Right cardiac atrium (tissue), 5 donors: ENCODE measurements at regions not wholly inside any gene's neighbourhood (a gene's known extent, or its start where the extent isn't known, plus 50 kb on each side); places are given as distances from the start of the nearest gene placed in this dataset.

ENCODE experiments used
- ATAC-seq, 2 donors: fragments of 200-7000 bp; cut with Tn5 transposase; one replicate each; pipeline versions ENCODE4 v1.8.0 to v1.9.1; 2020; ENCODE audit warnings: moderate library complexity in 2 of 2, mild to moderate bottlenecking in 1 of 2
- DNase-seq, 3 donors: peaks; one replicate each; pipeline ENCODE4 v3.0.0-alpha.2; 2020
- H3K27ac ChIP-seq: one replicate; pipeline ENCODE4 v1.5.1; 2013; ENCODE audit warnings: mild to moderate bottlenecking, low read length, control low read depth, moderate library complexity
- H3K27me3 ChIP-seq: one replicate; pipeline ENCODE4 v1.6.1; 2013; ENCODE audit not compliant: control insufficient read depth, insufficient read depth
- H3K4me1 ChIP-seq: one replicate; pipeline ENCODE4 v1.6.1; 2013; ENCODE audit warnings: low read length; ENCODE audit not compliant: control insufficient read depth, insufficient read depth
- H3K4me3 ChIP-seq: one replicate; pipeline ENCODE4 v1.5.1; 2013; ENCODE audit warnings: low read length, control low read depth
- H3K9me3 ChIP-seq: one replicate; pipeline ENCODE4 v1.6.1; 2013; ENCODE audit warnings: low read length; ENCODE audit not compliant: control insufficient read depth
- WGBS: extraction: QIAGEN DNeasy Blood & Tissue Kit; methylation state at CpG from one replicate; pipeline ENCODE4 v1.1.7; 2013; 5-methylcytosine and 5-hydroxymethylcytosine counted together
- intact Hi-C, 4 donors: fragments of 100-400 bp; cut with DNase I; formaldehyde crosslinking; loops; one replicate each; pipeline versions ENCODE4 v1.11.0 to v1.14.0; 2022 to 2023
- donor health status: healthy with polysubstance abuse.
- donor health status: DM: no; HTN: yes; CAD: no.
- donor health status: DM: no; HTN: no; CAD: no.
- donor health status: DM: no; HTN: yes; CAD: no; lungs with severe emphysema.
- donor health status: DM: yes; HTN: yes; CAD: no.

GRCh38 chr1:238485912-238486209 is 595.1 kb upstream of the ZP4 start:
- no peak for DNase-seq
- intact Hi-C loops = no loop called here
- Histone ChIP-seq H3K27me3 (no peaks in the 10 kb centered on the region), H3K4me1 (no peaks in the 10 kb centered on the region), H3K9me3 (no peaks in the 10 kb centered on the region), H3K27ac (no peak overlapping the region), H3K4me3 (no peak overlapping the region)
- ATAC-seq = no peak
- 72% methylated on average over 5 of the region's 5 CpGs for WGBS

DNA sequence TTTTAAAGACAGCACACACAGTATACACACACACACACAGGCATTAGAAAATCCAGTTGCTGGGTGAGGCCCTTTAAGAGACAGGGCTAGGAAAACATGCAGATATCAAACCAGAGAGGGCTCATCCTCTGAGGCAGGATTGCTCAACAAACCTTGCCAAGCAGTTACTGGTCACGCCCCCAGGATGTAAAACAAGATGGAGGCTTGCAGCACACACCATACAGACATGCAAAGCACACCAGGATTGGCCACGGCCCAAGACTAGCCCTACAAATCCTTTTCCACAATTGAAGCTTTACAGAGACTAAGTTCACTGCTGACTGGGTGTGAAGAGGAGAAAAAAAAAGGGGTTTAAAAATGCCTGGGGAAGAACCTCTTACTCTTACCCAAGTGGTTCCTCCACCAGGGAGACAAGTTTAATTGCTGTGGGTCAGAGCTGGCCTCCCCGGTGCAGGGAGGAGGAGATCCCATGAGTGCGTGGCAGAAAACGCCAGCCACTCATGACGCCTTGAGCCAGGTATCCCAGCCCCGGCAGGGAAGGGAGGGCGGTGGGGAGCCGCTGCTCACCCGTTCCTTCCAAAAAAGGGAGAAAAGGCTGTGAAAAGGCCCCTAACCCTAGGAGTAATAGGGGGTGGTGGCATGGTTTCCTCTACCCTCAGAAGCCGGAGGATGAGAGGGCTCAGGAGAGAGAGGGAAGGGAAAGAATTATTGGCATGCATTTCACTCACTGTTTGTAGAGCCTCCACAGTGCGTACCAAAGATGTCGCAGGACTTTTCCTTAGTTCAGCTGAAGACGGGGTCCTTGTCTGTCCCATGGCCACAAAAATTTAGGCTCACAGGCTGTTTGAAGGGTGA is 594.6 kb upstream of the ZP4 start:
- DNase-seq (no peak), ATAC-seq (no peak)
- 87% methylated on average over 14 of the region's 14 CpGs for whole genome bisulfite sequencing
- no peaks in the 10 kb centered on the region for H3K9me3 ChIP-seq
- intact Hi-C loops = no loop called here
- H3K27ac ChIP-seq = no peak overlapping the region
- H3K27me3 ChIP-seq = no peaks in the 10 kb centered on the region
- no peak overlapping the region for H3K4me3 ChIP-seq
- no peaks in the 10 kb centered on the region for H3K4me1 ChIP-seq

DNA sequence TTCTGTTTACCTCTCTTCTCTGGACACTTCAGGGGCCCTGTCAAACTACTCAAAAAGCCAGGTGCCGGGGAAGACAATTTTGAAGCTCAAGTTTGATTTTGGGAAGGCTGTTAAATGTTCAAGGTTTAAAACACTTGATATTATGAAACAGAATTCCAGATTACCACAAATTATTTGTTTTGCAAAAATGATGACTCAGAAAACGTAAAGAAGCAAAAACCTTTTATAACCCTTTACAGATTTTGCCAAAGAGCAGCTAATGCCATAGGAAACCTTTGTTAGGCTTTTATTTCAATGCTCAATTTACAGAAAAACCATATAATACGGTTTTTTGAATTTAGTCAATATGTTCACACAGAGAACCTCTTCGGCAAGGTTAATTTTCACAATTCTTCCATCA is 593.4 kb upstream of the ZP4 start:
- ATAC-seq (no peak), DNase-seq (no peak)
- intact Hi-C loops = no loop called here
- WGBS = 74% methylated on average over 4 of the region's 4 CpGs
- no peaks in the 10 kb centered on the region for H3K27me3 ChIP-seq
- no peaks in the 10 kb centered on the region for H3K9me3 ChIP-seq
- no peak overlapping the region for H3K4me3 ChIP-seq
- no peaks in the 10 kb centered on the region for H3K4me1 ChIP-seq
- no peak overlapping the region for H3K27ac ChIP-seq

DNA sequence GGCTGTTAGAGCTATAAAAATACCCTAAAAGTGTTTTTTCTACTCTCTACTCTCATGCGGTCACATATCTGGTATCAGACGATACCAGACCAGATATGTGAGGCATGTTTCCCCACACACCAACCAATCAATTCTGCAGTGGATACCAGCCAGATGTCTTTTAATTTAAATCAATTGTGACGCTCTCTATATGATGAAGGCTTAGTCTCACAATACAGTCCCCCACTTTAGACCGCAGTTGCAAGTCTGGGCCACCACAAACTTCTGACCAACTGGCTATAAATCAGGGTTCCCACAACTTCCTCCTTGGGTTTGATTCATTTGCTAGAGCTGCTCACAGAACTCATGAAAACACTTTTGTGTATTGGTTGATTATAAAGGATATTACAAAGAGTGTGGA is 586.1 kb upstream of the ZP4 start:
- no peak for DNase-seq
- Histone ChIP-seq H3K4me3 (no peak overlapping the region), H3K9me3 (no peaks in the 10 kb centered on the region), H3K4me1 (no peaks in the 10 kb centered on the region), H3K27me3 (no peaks in the 10 kb centered on the region), H3K27ac (no peak overlapping the region)
- 58% methylated on average over 4 of the region's 4 CpGs for WGBS
- intact Hi-C loops = no loop called here
- no peak for ATAC-seq

GRCh38 chr1:238475712-238476111 is 585.0 kb upstream of the ZP4 start:
- H3K4me1 ChIP-seq = no peaks in the 10 kb centered on the region
- no peak overlapping the region for H3K27ac ChIP-seq
- 56% methylated on average over 5 of the region's 5 CpGs for WGBS
- ATAC-seq = no peak
- H3K4me3 ChIP-seq = no peak overlapping the region
- no peaks in the 10 kb centered on the region for H3K27me3 ChIP-seq
- DNase-seq = no peak
- intact Hi-C loops = no loop called here
- H3K9me3 ChIP-seq = no peaks in the 10 kb centered on the region

- whole genome bisulfite sequencing = 66% methylated on average over 3 of the region's 3 CpGs
- Histone ChIP-seq H3K27ac (no peak overlapping the region), H3K4me3 (no peak overlapping the region), H3K27me3 (no peaks in the 10 kb centered on the region), H3K9me3 (no peaks in the 10 kb centered on the region), H3K4me1 (no peaks in the 10 kb centered on the region)
- intact Hi-C loops = no loop called here
- no peak for DNase-seq
- ATAC-seq = no peak
Measured at GRCh38 chr1:238474263-238474662, 583.5 kb upstream of the ZP4 start.

DNA sequence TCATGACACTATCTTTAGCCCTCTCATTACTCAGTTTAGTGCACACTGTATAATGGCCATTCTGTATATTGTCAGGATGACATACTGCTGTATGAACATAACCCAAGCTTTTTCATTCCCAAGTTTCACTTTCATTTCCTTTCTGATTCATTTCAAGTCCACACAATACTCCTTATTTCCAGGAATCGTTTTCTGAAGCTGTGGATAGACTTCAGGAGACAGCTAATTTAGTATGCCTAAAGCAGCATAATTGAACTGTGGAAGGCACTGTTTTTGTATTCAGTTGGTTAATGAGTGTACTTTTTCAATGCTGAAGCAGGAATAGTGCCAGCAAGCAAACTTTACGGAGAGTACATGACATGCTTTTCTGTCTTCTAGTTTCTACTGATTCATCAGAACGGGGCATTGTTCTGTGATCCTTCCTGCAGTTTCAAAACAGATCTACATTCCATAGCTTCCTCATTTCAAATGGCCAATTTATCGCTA is 578.5 kb upstream of the ZP4 start:
- DNase-seq = no peak
- Histone ChIP-seq H3K4me3 (peak overlapping the region; percentile 25), H3K4me1 (no peaks in the 10 kb centered on the region), H3K27me3 (no peaks in the 10 kb centered on the region), H3K27ac (no peak overlapping the region), H3K9me3 (no peaks in the 10 kb centered on the region)
- WGBS = 67% methylated on average over 4 of the region's 4 CpGs
- intact Hi-C loops = no loop called here
- ATAC-seq = no peak

GRCh38 chr1:238468068-238468467 is 577.3 kb upstream of the ZP4 start:
- H3K4me3 ChIP-seq = no peak overlapping the region
- no peaks in the 10 kb centered on the region for H3K9me3 ChIP-seq
- DNase-seq (no peak), ATAC-seq (no peak)
- no peak overlapping the region for H3K27ac ChIP-seq
- WGBS = 85% methylated on average over 6 of the region's 6 CpGs
- no peaks in the 10 kb centered on the region for H3K27me3 ChIP-seq
- H3K4me1 ChIP-seq = no peaks in the 10 kb centered on the region
- intact Hi-C loops = no loop called here

DNA sequence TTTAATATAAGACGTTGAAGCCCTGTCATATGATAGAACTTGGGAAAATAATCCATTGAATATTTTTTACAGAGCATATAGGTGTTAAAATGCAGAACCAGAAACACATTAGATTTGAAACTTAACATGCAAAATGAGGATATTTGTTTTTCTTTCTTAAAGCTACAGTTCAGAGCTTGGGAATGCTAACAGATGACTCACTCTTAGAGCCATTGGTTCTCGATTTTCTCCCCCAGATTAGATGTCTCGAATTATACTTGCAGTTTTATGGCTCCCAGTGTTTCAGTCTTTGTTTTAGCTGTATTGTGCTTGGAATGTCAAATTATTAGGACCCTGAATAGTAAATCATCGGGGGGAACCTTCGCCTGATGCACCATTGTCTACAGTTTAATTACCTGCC is 575.7 kb upstream of the ZP4 start:
- WGBS = 73% methylated on average over 5 of the region's 5 CpGs
- no peak overlapping the region for H3K4me3 ChIP-seq
- H3K27ac ChIP-seq = no peak overlapping the region
- ATAC-seq (no peak), DNase-seq (no peak)
- H3K4me1 ChIP-seq = no peaks in the 10 kb centered on the region
- H3K27me3 ChIP-seq = no peaks in the 10 kb centered on the region
- intact Hi-C loops = no loop called here
- no peaks in the 10 kb centered on the region for H3K9me3 ChIP-seq

- H3K27ac ChIP-seq = no peak overlapping the region
- no peak overlapping the region for H3K4me3 ChIP-seq
- H3K4me1 ChIP-seq = no peaks in the 10 kb centered on the region
- WGBS = 46% methylated on average over 3 of the region's 3 CpGs
- H3K27me3 ChIP-seq = no peaks in the 10 kb centered on the region
- no peak for ATAC-seq
- H3K9me3 ChIP-seq = no peaks in the 10 kb centered on the region
- DNase-seq = no peak
- intact Hi-C loops = no loop called here
Measured at GRCh38 chr1:238465449-238465848, 574.7 kb upstream of the ZP4 start.

DNA sequence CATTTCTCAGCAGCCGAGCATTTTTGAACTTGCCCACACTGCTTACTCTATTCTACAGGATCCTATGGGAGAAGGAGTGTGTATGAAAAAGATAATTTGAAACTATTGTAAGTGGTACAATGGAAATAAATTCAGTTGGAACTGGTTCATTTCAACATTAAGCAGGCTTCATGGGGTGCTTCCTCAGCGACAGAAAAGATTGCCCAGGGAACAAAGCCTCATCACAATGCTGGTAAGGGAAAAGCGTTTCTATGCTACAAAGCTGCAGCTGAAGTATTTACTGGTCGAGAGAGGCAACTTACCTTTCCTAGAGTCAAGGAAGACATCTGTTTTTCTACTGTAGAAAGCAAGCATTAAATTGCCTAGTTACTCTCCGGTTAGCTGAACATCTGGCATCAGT is 568.2 kb upstream of the ZP4 start:
- ATAC-seq = no peak
- no peaks in the 10 kb centered on the region for H3K9me3 ChIP-seq
- DNase-seq = no peak
- H3K4me1 ChIP-seq = no peaks in the 10 kb centered on the region
- H3K27me3 ChIP-seq = no peaks in the 10 kb centered on the region
- H3K27ac ChIP-seq = no peak overlapping the region
- intact Hi-C loops = no loop called here
- no peak overlapping the region for H3K4me3 ChIP-seq
- whole genome bisulfite sequencing = 66% methylated on average over 5 of the region's 5 CpGs

DNA sequence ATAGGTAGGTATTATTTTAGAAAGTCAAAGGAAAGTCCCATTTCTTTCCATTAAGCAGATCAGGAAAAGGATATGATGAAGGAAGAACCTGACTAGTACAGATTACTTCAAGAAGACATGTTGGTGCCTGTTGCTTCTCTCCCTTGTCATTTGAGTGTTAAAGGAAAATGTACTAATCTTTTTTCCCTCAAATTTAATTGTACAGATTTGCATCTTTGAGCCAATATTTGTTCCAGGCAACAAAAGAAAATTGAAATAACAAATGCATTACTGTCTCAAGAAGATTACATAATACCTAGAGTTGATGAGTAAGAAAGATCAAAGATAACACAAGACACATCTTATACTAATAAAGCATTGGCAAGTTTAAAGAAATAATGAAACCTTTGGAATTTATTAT is 566.9 kb upstream of the ZP4 start:
- DNase-seq (no peak), ATAC-seq (no peak)
- Histone ChIP-seq H3K4me3 (no peak overlapping the region), H3K9me3 (no peaks in the 10 kb centered on the region), H3K27me3 (no peaks in the 10 kb centered on the region), H3K27ac (no peak overlapping the region), H3K4me1 (no peaks in the 10 kb centered on the region)
- intact Hi-C loops = no loop called here
